Thyroid gland (tissue), 4 donors: ENCODE measurements at regions not wholly inside any gene's neighbourhood (a gene's known extent, or its start where the extent isn't known, plus 50 kb on each side); places are given as distances from the start of the nearest gene placed in this dataset.

Experiments
- DNase-seq, 2 donors: peaks; one replicate each; pipeline ENCODE4 v3.0.0-alpha.2; 2019
- H3K27ac ChIP-seq, 3 donors: fragments of 200-600 bp; sonication (generic); 1 replicate in 2 of 3; 2 replicates in 1 of 3; pipeline ENCODE4 v1.5.1; 2016 to 2019; ENCODE audit warnings: mild to moderate bottlenecking in 1 of 3, moderate library complexity in 1 of 3
- H3K27me3 ChIP-seq: fragments of 200-600 bp; sonication (generic); one replicate; pipeline ENCODE4 v1.5.1; 2019
- H3K36me3 ChIP-seq, 2 donors: fragments of 200-600 bp; sonication (generic); one replicate each; pipeline ENCODE4 v1.5.1; 2016 to 2019
- H3K4me1 ChIP-seq, 2 donors: fragments of 200-600 bp; sonication (generic); one replicate each; pipeline ENCODE4 v1.5.1; 2017 to 2019
- H3K4me3 ChIP-seq, 3 donors: fragments of 200-600 bp; sonication (generic); replicated peaks in 1 of 3; 1 replicate in 2 of 3; 2 replicates in 1 of 3; pipeline ENCODE4 v1.5.1; 2016; ENCODE audit warnings: mild to moderate bottlenecking in 1 of 3
- H3K9me3 ChIP-seq: fragments of 200-600 bp; sonication (generic); one replicate; pipeline ENCODE4 v1.5.1; 2017
- CTCF ChIP-seq, 6 experiments: fragments of 200-600 bp in 3 of 6; fragments of 450-650 bp in 3 of 6; sonication (generic) in 3 of 6; IDR thresholded peaks; one replicate each; pipeline ENCODE4 v1.5.1; 2016 to 2019; ENCODE audit warnings: antibody characterized with exemption in 6 of 6, mild to moderate bottlenecking in 2 of 6, inconsistent platforms in 1 of 6, moderate library complexity in 1 of 6
- POLR2A ChIP-seq, 2 donors: fragments of 450-650 bp; IDR thresholded peaks; one replicate each; pipeline ENCODE4 v1.6.1; 2017; ENCODE audit warnings: antibody characterized with exemption in 2 of 2, mild to moderate bottlenecking in 2 of 2, moderate library complexity in 1 of 2
- WGBS, 2 donors: methylation state at CpG; one replicate each; pipeline ENCODE4 v1.1.5; 2017; 5-methylcytosine and 5-hydroxymethylcytosine counted together
- intact Hi-C: fragments of 100-400 bp; cut with DNase I; formaldehyde crosslinking; loops from one replicate; pipeline ENCODE4 v1.15.1; 2023

- Histone ChIP-seq H3K27ac (no peak overlapping the region), H3K27me3 (no peaks in the 10 kb centered on the region), H3K9me3 (no peaks in the 10 kb centered on the region), H3K4me1 (peaks cover 0 to under 1% of the 10 kb centered on the region in 2 donors), H3K36me3 (no peaks in the 10 kb centered on the region), H3K4me3 (no peak overlapping the region)
- DNase-seq = no peak
- TF ChIP-seq CTCF (IDR thresholded peaks at IDR 0.05) = no peak
- no peak for TF ChIP-seq POLR2A (IDR thresholded peaks at IDR 0.05)
- WGBS, 2 donors = 62 to 74% methylated on average over 7 of the region's 7 CpGs
- intact Hi-C loops = no loop called here
Measured at GRCh38 chr9:90460220-90460619, 182.4 kb downstream of the DIRAS2 start.

GRCh38 chr9:90464978-90465377 lies 177.6 kb downstream of the DIRAS2 start:
- WGBS, 2 donors = 72 to 84% methylated on average over 2 of the region's 2 CpGs
- intact Hi-C loops = no loop called here
- Histone ChIP-seq H3K27me3 (no peaks in the 10 kb centered on the region), H3K4me3 (no peak overlapping the region), H3K27ac (no peak overlapping the region), H3K4me1 (no peaks in the 10 kb centered on the region), H3K9me3 (no peaks in the 10 kb centered on the region), H3K36me3 (no peaks in the 10 kb centered on the region)
- DNase-seq = no peak
- TF ChIP-seq POLR2A (IDR thresholded peaks at IDR 0.05) (no peak), CTCF (IDR thresholded peaks at IDR 0.05) (no peak)

- Histone ChIP-seq H3K27ac (no peak overlapping the region), H3K27me3 (no peaks in the 10 kb centered on the region), H3K9me3 (no peaks in the 10 kb centered on the region), H3K4me3 (no peak overlapping the region), H3K36me3 (no peaks in the 10 kb centered on the region), H3K4me1 (no peaks in the 10 kb centered on the region)
- 94% methylated on average over 3 of the region's 3 CpGs for WGBS, 2 donors
- no peak for TF ChIP-seq POLR2A (IDR thresholded peaks at IDR 0.05)
- no peak for TF ChIP-seq CTCF (IDR thresholded peaks at IDR 0.05)
- intact Hi-C loops = no loop called here
- no peak for DNase-seq
Measured at GRCh38 chr9:90466441-90466840, 176.2 kb downstream of the DIRAS2 start.

GRCh38 chr9:90469435-90469834 lies 173.2 kb downstream of the DIRAS2 start:
- no peak for DNase-seq
- no peak for TF ChIP-seq POLR2A (IDR thresholded peaks at IDR 0.05)
- no peak for TF ChIP-seq CTCF (IDR thresholded peaks at IDR 0.05)
- Histone ChIP-seq H3K9me3 (no peaks in the 10 kb centered on the region), H3K27ac (no peak overlapping the region), H3K36me3 (no peaks in the 10 kb centered on the region), H3K4me1 (peaks cover 6 to 9% of the 10 kb centered on the region in 2 donors), H3K4me3 (no peak overlapping the region), H3K27me3 (no peaks in the 10 kb centered on the region)
- intact Hi-C loops = no loop called here
- 74 to 83% methylated on average over 8 of the region's 8 CpGs for WGBS, 2 donors

- no peak overlapping the region for H3K27ac ChIP-seq
- H3K4me3 ChIP-seq = no peak overlapping the region
- peak in 1 of 2 donors; percentile 16 for DNase-seq
- no peaks in the 10 kb centered on the region for H3K36me3 ChIP-seq
- intact Hi-C loops = no loop called here
- TF ChIP-seq CTCF (IDR thresholded peaks at IDR 0.05) (no peak), POLR2A (IDR thresholded peaks at IDR 0.05) (no peak)
- H3K27me3 ChIP-seq = no peaks in the 10 kb centered on the region
- no peaks in the 10 kb centered on the region for H3K9me3 ChIP-seq
- H3K4me1 ChIP-seq = peaks cover 6 to 9% of the 10 kb centered on the region in 2 donors
- 60 to 71% methylated on average over 6 of the region's 6 CpGs for WGBS, 2 donors
Measured at GRCh38 chr9:90469865-90470387, 172.7 kb downstream of the DIRAS2 start.
